ENCODE measurements at regions not wholly inside any gene's neighbourhood (a gene's known extent, or its start where the extent isn't known, plus 50 kb on each side); places are given as distances from the start of the nearest gene placed in this dataset.
A peak's percentile ranks its signal among the peaks of the same experiment; 100 is the strongest.

DNA sequence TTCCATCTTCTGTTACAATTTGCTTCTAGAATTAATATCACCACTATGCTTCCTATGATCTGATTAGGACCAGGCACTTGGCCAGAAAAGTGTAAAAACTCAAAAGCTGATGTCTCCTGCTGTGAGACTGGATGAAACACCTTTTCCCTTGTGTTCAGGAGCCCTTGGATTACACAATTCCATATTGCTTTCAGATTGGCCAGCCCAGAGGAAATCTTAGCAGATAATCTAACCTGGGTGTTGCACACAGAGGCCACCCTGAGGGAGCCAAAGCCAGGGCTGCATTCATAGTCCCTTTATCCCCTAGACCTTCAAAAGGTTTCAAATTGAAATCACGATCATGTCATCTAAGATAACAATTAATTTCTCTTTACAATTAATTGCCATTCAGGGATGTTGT, 94.1 kb upstream of the SELENOP start:
- no peak overlapping the region for H3K27ac ChIP-seq
- TF ChIP-seq, protein P1, sequence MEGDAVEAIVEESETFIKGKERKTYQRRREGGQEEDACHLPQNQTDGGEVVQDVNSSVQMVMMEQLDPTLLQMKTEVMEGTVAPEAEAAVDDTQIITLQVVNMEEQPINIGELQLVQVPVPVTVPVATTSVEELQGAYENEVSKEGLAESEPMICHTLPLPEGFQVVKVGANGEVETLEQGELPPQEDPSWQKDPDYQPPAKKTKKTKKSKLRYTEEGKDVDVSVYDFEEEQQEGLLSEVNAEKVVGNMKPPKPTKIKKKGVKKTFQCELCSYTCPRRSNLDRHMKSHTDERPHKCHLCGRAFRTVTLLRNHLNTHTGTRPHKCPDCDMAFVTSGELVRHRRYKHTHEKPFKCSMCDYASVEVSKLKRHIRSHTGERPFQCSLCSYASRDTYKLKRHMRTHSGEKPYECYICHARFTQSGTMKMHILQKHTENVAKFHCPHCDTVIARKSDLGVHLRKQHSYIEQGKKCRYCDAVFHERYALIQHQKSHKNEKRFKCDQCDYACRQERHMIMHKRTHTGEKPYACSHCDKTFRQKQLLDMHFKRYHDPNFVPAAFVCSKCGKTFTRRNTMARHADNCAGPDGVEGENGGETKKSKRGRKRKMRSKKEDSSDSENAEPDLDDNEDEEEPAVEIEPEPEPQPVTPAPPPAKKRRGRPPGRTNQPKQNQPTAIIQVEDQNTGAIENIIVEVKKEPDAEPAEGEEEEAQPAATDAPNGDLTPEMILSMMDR (conservative IDR thresholded peaks at IDR 0.05), result no peak

DNA sequence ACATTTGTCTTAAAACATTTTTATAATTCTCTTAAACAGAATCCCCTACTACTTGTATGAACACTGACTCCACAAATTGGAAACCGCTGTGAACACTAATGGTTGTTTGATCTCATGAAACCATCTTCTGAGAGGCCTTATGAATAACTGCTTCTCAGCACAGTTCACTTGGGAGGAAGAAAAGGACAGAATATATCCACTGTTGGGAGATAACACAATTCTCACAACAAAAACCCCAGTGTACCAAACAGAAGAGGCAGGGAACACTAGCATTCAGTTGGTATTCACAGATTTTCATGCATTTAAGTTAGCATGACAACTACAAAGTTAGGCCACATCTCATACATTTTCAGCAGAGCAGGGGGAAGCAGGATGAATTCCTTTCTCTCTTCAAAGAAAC, 89.0 kb upstream of the SELENOP start:
- no peak overlapping the region for H3K27ac ChIP-seq
- TF ChIP-seq, protein P1 (conservative IDR thresholded peaks at IDR 0.05), result no peak

DNA sequence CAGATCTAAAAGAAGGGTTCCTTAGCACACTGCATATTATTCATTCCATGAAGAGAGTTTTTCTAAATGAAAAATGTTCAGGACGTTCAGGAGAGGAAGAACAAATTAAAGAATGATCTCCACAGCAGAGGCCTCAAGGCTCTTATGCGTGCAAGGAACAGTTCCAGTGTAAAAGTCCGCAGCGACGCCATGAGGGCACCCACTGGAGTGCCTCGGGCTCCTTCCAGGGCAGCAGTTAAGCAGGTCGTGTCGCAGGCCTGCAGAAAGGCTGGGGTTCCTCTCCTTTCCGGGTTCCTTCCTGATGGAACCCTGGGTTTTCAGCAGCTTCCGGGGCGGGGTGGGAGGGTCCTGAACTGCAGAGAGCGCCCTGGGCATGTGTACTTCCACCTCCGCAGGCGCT, 87.1 kb upstream of the SELENOP start:
- TF ChIP-seq, protein P1 (conservative IDR thresholded peaks at IDR 0.05), result no peak
- H3K27ac ChIP-seq, result no peak overlapping the region

DNA sequence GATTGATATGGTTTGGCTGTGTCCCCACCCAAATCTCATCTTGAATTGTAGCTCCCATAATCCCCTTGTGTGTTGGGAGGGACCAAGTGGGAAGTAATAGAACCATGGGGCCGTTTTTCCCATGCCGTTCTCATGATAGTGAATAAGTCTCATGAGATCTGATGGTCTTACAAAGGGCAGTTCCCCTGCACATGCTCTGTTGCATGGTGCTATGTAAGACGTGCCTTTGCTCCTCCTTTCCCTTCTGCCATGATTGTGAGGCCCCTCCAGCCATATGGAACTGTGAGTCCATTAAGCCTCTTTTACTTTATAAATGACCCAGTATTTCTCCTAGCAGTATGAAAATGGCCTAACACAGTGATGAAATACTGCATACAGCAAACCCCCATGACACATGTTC, 84.8 kb upstream of the SELENOP start:
- no peak overlapping the region for H3K27ac ChIP-seq
- TF ChIP-seq, protein P1 (conservative IDR thresholded peaks at IDR 0.05), result no peak

DNA sequence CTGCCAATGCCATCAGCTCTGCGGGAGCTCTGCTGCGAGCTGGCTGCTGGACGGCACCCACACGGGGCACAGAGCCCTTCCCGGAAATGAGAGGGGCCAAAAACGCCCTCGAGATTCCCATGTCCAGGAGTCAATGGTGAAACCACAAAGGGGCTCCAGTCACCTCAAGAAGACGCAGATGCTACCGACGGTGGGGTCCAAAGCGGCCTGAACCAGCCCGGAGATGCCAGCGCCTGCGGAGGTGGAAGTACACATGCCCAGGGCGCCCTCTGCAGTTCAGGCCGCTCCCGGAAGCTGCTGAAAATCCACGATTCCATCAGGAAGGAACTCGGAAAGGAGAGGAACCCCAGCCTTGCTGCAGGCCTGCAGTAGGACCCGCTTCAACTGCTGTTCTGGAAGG, 82.4 kb upstream of the SELENOP start:
- TF ChIP-seq, protein P1 (conservative IDR thresholded peaks at IDR 0.05), result peak; percentile 28
- no peak overlapping the region for H3K27ac ChIP-seq

DNA sequence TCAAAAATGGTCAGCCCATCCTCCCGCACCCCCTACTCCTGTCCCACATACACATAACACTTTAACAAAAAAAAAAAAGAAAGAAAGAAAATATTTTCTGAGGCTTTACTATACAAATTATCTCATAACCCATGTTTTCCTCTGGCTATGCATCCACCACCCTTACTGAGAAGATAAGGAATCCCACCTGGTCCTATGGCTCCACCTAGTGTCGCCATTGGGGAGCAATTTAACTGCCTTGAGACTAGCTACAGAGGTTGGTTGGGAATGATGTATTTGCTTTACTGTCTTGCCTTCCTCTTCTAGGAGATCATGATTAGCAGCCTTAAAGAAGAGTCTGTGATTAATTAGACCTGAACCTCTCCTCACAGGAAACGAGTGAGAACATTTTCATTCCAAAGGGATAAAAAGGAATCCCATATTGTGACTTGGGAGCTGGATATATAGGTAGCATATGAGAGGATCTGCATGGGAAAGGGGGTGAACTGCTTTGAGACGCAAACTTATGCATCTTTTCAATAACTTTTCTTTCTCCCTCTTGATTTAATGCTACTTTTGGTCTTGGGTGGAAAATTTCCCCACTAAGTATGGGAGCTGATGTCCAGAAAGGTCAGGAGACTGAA, 77.7 kb upstream of the SELENOP start:
- TF ChIP-seq, protein P1 (conservative IDR thresholded peaks at IDR 0.05), result peak; percentile 99
- no peak overlapping the region for H3K27ac ChIP-seq

DNA sequence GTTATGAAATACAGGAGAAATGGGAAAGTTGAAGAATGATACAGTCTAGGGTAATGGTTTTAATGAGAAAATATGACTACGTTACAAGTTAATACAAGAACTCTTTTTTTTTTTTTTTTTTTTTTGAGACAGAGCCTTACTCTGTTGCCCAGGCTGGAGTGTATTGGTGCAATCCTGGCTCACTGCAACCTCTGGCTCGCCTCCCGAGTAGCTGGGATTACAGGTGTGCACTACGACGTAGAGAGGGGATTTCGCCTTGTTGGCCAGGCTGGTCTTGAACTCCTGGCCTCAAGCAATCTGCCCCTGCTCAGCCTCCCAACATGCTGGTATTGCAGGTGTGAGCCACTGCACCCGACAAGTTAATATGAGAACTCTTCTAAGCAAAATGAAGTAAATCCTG, 77.1 kb upstream of the SELENOP start:
- TF ChIP-seq, protein P1 (conservative IDR thresholded peaks at IDR 0.05), result no peak
- H3K27ac ChIP-seq, result no peak overlapping the region

Data from VCaP (cell line).